ENCODE measurements at regions not wholly inside any gene's neighbourhood (a gene's known extent, or its start where the extent isn't known, plus 50 kb on each side); places are given as distances from the start of the nearest gene placed in this dataset.
A peak's percentile ranks its signal among the peaks of the same experiment; 100 is the strongest.

- Mint-ChIP-seq H3K4me3 (no peak overlapping the region), H3K27ac (no peak overlapping the region)
- no peak for ATAC-seq (ENCODE audit: low read depth)
Observed at GRCh38 chr12:91317306-91317705, 134.7 kb upstream of the DCN start.

GRCh38 chr12:91316907-91317269 is 134.3 kb upstream of the DCN start:
- H3K4me3 Mint-ChIP-seq = no peak overlapping the region
- no peak for DNase-seq (ENCODE audit: low spot score in 2 of 2)
- peaks cover 2% of the 10 kb centered on the region for H3K27me3 Mint-ChIP-seq
- H3K9me3 Mint-ChIP-seq = peaks cover 4% of the 10 kb centered on the region
- no peak for ATAC-seq (ENCODE audit: low read depth)
- no peak overlapping the region for H3K27ac Mint-ChIP-seq
- H3K4me1 Mint-ChIP-seq = no peaks in the 10 kb centered on the region
- no peaks in the 10 kb centered on the region for H3K36me3 Mint-ChIP-seq

More at GRCh38 chr12:91317306-91317705, 134.7 kb upstream of the DCN start:
- DNase-seq (ENCODE audit: low spot score in 2 of 2) = no peak
- Mint-ChIP-seq H3K9me3 (peaks cover 4% of the 10 kb centered on the region), H3K36me3 (no peaks in the 10 kb centered on the region), H3K27me3 (peaks cover 2% of the 10 kb centered on the region), H3K4me1 (no peaks in the 10 kb centered on the region)

- Mint-ChIP-seq H3K9me3 (peaks cover 4% of the 10 kb centered on the region), H3K27me3 (peaks cover 2% of the 10 kb centered on the region), H3K36me3 (no peaks in the 10 kb centered on the region), H3K4me3 (no peak overlapping the region), H3K4me1 (no peaks in the 10 kb centered on the region), H3K27ac (no peak overlapping the region)
- DNase-seq (ENCODE audit: low spot score in 2 of 2) (no peak), ATAC-seq (ENCODE audit: low read depth) (no peak)
Observed at GRCh38 chr12:91316161-91316906, 133.7 kb upstream of the DCN start.

- Mint-ChIP-seq H3K27ac (no peak overlapping the region), H3K9me3 (peaks cover 4% of the 10 kb centered on the region), H3K4me1 (peaks cover 3% of the 10 kb centered on the region), H3K27me3 (no peaks in the 10 kb centered on the region), H3K36me3 (no peaks in the 10 kb centered on the region), H3K4me3 (no peak overlapping the region)
- no peak for ATAC-seq (ENCODE audit: low read depth)
- no peak for DNase-seq (ENCODE audit: low spot score in 2 of 2)
Observed at GRCh38 chr12:91311081-91311480, 128.5 kb upstream of the DCN start.

- Mint-ChIP-seq H3K27ac (no peak overlapping the region), H3K4me3 (no peak overlapping the region), H3K36me3 (no peaks in the 10 kb centered on the region), H3K9me3 (no peaks in the 10 kb centered on the region), H3K4me1 (peaks cover 3% of the 10 kb centered on the region), H3K27me3 (no peaks in the 10 kb centered on the region)
- DNase-seq (ENCODE audit: low spot score in 2 of 2) (no peak), ATAC-seq (ENCODE audit: low read depth) (no peak)
Observed at GRCh38 chr12:91309450-91309849, 126.8 kb upstream of the DCN start.

- DNase-seq (ENCODE audit: low spot score in 2 of 2) = no peak
- Mint-ChIP-seq H3K36me3 (no peaks in the 10 kb centered on the region), H3K9me3 (no peaks in the 10 kb centered on the region), H3K4me3 (no peak overlapping the region), H3K4me1 (peaks cover 3% of the 10 kb centered on the region), H3K27me3 (no peaks in the 10 kb centered on the region), H3K27ac (no peak overlapping the region)
- ATAC-seq (ENCODE audit: low read depth) = peak; percentile 64
Observed at GRCh38 chr12:91307957-91308670, 125.5 kb upstream of the DCN start.

- Mint-ChIP-seq H3K4me3 (no peak overlapping the region), H3K36me3 (no peaks in the 10 kb centered on the region), H3K9me3 (peaks cover 2% of the 10 kb centered on the region), H3K4me1 (no peaks in the 10 kb centered on the region), H3K27me3 (peaks cover 2% of the 10 kb centered on the region), H3K27ac (no peak overlapping the region)
- ATAC-seq (ENCODE audit: low read depth) (no peak), DNase-seq (ENCODE audit: low spot score in 2 of 2) (no peak)
Observed at GRCh38 chr12:91290354-91290753, 107.7 kb upstream of the DCN start.

GRCh38 chr12:91289906-91290305 is 107.3 kb upstream of the DCN start:
- no peak for ATAC-seq (ENCODE audit: low read depth)
- no peaks in the 10 kb centered on the region for H3K4me1 Mint-ChIP-seq
- H3K27me3 Mint-ChIP-seq = peaks cover 1% of the 10 kb centered on the region

GRCh38 chr12:91289072-91289471 is 106.5 kb upstream of the DCN start:
- Mint-ChIP-seq H3K4me1 (no peaks in the 10 kb centered on the region), H3K27ac (no peak overlapping the region), H3K27me3 (no peaks in the 10 kb centered on the region), H3K4me3 (no peak overlapping the region), H3K9me3 (peaks cover 2% of the 10 kb centered on the region), H3K36me3 (no peaks in the 10 kb centered on the region)
- DNase-seq (ENCODE audit: low spot score in 2 of 2) (no peak), ATAC-seq (ENCODE audit: low read depth) (no peak)

More at GRCh38 chr12:91289906-91290305, 107.3 kb upstream of the DCN start:
- no peaks in the 10 kb centered on the region for H3K36me3 Mint-ChIP-seq
- H3K9me3 Mint-ChIP-seq = peaks cover 2% of the 10 kb centered on the region
- no peak overlapping the region for H3K4me3 Mint-ChIP-seq
- no peak overlapping the region for H3K27ac Mint-ChIP-seq
- DNase-seq (ENCODE audit: low spot score in 2 of 2) = no peak

GRCh38 chr12:91287753-91288152 is 105.1 kb upstream of the DCN start:
- no peak for DNase-seq (ENCODE audit: low spot score in 2 of 2)

DNA sequence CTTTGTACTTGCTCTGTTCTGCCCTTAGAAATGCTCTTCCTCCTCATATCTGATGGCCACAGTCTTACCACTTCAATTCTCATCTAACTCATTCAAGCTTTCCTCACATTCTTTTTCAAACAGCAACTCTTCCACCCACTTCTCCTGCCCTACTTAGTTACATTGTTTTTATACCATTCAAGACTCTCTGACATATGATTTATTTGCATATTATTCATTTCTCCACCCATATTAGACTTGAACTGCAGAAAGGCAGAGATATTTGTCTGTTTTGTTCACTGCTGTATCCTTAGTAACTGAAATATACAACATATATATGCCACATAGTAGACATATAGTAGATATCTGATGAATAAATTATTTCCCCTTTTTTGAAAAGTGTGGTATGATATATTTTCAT is 95.5 kb upstream of the DCN start:
- peaks cover 5% of the 10 kb centered on the region for H3K27me3 Mint-ChIP-seq
- no peaks in the 10 kb centered on the region for H3K36me3 Mint-ChIP-seq
- ATAC-seq (ENCODE audit: low read depth) (no peak), DNase-seq (ENCODE audit: low spot score in 2 of 2) (no peak)
- H3K9me3 Mint-ChIP-seq = no peaks in the 10 kb centered on the region
- no peak overlapping the region for H3K4me3 Mint-ChIP-seq
- H3K27ac Mint-ChIP-seq = no peak overlapping the region
- no peaks in the 10 kb centered on the region for H3K4me1 Mint-ChIP-seq

More at GRCh38 chr12:91287753-91288152, 105.1 kb upstream of the DCN start:
- Mint-ChIP-seq H3K27me3 (no peaks in the 10 kb centered on the region), H3K27ac (no peak overlapping the region), H3K9me3 (peaks cover 2% of the 10 kb centered on the region), H3K4me1 (no peaks in the 10 kb centered on the region), H3K4me3 (no peak overlapping the region), H3K36me3 (no peaks in the 10 kb centered on the region)
- ATAC-seq (ENCODE audit: low read depth) = no peak

GRCh38 chr12:91276509-91276908 is 93.9 kb upstream of the DCN start:
- H3K9me3 Mint-ChIP-seq = no peaks in the 10 kb centered on the region
- no peak for ATAC-seq (ENCODE audit: low read depth)
- no peak overlapping the region for H3K27ac Mint-ChIP-seq
- no peak overlapping the region for H3K4me3 Mint-ChIP-seq
- H3K4me1 Mint-ChIP-seq = no peaks in the 10 kb centered on the region
- no peak for DNase-seq (ENCODE audit: low spot score in 2 of 2)
- H3K36me3 Mint-ChIP-seq = no peaks in the 10 kb centered on the region
- H3K27me3 Mint-ChIP-seq = peaks cover 7% of the 10 kb centered on the region

- no peak overlapping the region for H3K4me3 Mint-ChIP-seq
- H3K9me3 Mint-ChIP-seq = no peaks in the 10 kb centered on the region
- no peaks in the 10 kb centered on the region for H3K36me3 Mint-ChIP-seq
- no peak overlapping the region for H3K27ac Mint-ChIP-seq
- peaks cover 8% of the 10 kb centered on the region for H3K27me3 Mint-ChIP-seq
- DNase-seq (ENCODE audit: low spot score in 2 of 2) = no peak
- H3K4me1 Mint-ChIP-seq = no peaks in the 10 kb centered on the region
- ATAC-seq (ENCODE audit: low read depth) = no peak
Observed at GRCh38 chr12:91275321-91275720, 92.7 kb upstream of the DCN start.

- Mint-ChIP-seq H3K4me1 (no peaks in the 10 kb centered on the region), H3K27ac (no peak overlapping the region)
Observed at GRCh38 chr12:91274916-91275315, 92.3 kb upstream of the DCN start.

GRCh38 chr12:91273560-91273959 is 90.9 kb upstream of the DCN start:
- no peaks in the 10 kb centered on the region for H3K36me3 Mint-ChIP-seq
- H3K27ac Mint-ChIP-seq = no peak overlapping the region
- no peaks in the 10 kb centered on the region for H3K9me3 Mint-ChIP-seq
- no peak for DNase-seq (ENCODE audit: low spot score in 2 of 2)
- no peak for ATAC-seq (ENCODE audit: low read depth)
- no peaks in the 10 kb centered on the region for H3K4me1 Mint-ChIP-seq
- no peak overlapping the region for H3K4me3 Mint-ChIP-seq
- H3K27me3 Mint-ChIP-seq = peaks cover 9% of the 10 kb centered on the region

More at GRCh38 chr12:91274916-91275315, 92.3 kb upstream of the DCN start:
- H3K9me3 Mint-ChIP-seq = no peaks in the 10 kb centered on the region
- ATAC-seq (ENCODE audit: low read depth) = no peak
- DNase-seq (ENCODE audit: low spot score in 2 of 2) = no peak
- H3K27me3 Mint-ChIP-seq = peaks cover 8% of the 10 kb centered on the region
- H3K4me3 Mint-ChIP-seq = no peak overlapping the region
- no peaks in the 10 kb centered on the region for H3K36me3 Mint-ChIP-seq
